ENCODE measurements at regions not wholly inside any gene's neighbourhood (a gene's known extent, or its start where the extent isn't known, plus 50 kb on each side); places are given as distances from the start of the nearest gene placed in this dataset.

- no peak for ATAC-seq
- TF ChIP-seq, protein P1, sequence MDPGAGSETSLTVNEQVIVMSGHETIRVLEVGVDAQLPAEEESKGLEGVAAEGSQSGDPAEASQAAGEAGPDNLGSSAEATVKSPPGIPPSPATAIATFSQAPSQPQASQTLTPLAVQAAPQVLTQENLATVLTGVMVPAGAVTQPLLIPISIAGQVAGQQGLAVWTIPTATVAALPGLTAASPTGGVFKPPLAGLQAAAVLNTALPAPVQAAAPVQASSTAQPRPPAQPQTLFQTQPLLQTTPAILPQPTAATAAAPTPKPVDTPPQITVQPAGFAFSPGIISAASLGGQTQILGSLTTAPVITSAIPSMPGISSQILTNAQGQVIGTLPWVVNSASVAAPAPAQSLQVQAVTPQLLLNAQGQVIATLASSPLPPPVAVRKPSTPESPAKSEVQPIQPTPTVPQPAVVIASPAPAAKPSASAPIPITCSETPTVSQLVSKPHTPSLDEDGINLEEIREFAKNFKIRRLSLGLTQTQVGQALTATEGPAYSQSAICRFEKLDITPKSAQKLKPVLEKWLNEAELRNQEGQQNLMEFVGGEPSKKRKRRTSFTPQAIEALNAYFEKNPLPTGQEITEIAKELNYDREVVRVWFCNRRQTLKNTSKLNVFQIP (CRISPR knock-in tag; IDR thresholded peaks at IDR 0.05; ENCODE audit: borderline replicate concordance, low read depth): no peak
- TF ChIP-seq ZFP30 (CRISPR knock-in tag; IDR thresholded peaks at IDR 0.05) (no peak), ZNF70 (CRISPR knock-in tag; IDR thresholded peaks at IDR 0.05) (no peak)
Measured at GRCh38 chr5:25707093-25707492, 1062.3 kb upstream of the CDH10 start.

DNA sequence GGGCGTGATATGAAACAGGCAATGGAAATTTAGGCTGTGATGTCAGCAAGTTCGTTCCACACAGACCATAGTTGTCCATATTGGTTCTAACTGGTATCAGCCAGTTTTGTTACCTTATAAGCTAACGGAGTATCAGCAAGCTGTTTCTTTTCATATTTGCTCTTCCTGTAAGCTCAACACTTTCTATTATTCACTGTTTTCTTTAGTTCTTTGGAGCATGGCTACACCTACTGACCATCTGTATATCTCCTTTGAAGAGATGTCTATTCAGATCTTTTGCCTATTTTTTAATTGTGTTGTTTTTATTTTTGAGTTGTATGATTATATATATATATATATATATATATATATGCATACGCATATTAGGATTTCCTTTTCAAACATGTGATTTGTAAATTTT, 1057.2 kb upstream of the CDH10 start:
- no peak for ATAC-seq
- TF ChIP-seq CREB5 (CRISPR knock-in tag; IDR thresholded peaks at IDR 0.05; ENCODE audit: low read depth) (no peak), ZC3H10 (CRISPR knock-in tag; IDR thresholded peaks at IDR 0.05) (no peak), ZNF70 (CRISPR knock-in tag; IDR thresholded peaks at IDR 0.05) (no peak), ZNF565 (CRISPR knock-in tag; conservative IDR thresholded peaks at IDR 0.05; ENCODE audit: low read depth) (no peak), TSHZ2 (CRISPR knock-in tag; IDR thresholded peaks at IDR 0.05) (no peak), BACH2 (CRISPR knock-in tag; IDR thresholded peaks at IDR 0.05; ENCODE audit: borderline replicate concordance) (no peak)
- TF ChIP-seq, protein P2, sequence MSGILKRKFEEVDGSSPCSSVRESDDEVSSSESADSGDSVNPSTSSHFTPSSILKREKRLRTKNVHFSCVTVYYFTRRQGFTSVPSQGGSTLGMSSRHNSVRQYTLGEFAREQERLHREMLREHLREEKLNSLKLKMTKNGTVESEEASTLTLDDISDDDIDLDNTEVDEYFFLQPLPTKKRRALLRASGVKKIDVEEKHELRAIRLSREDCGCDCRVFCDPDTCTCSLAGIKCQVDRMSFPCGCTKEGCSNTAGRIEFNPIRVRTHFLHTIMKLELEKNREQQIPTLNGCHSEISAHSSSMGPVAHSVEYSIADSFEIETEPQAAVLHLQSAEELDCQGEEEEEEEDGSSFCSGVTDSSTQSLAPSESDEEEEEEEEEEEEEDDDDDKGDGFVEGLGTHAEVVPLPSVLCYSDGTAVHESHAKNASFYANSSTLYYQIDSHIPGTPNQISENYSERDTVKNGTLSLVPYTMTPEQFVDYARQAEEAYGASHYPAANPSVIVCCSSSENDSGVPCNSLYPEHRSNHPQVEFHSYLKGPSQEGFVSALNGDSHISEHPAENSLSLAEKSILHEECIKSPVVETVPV (CRISPR knock-in tag; IDR thresholded peaks at IDR 0.05): no peak
- TF ChIP-seq, protein P3, sequence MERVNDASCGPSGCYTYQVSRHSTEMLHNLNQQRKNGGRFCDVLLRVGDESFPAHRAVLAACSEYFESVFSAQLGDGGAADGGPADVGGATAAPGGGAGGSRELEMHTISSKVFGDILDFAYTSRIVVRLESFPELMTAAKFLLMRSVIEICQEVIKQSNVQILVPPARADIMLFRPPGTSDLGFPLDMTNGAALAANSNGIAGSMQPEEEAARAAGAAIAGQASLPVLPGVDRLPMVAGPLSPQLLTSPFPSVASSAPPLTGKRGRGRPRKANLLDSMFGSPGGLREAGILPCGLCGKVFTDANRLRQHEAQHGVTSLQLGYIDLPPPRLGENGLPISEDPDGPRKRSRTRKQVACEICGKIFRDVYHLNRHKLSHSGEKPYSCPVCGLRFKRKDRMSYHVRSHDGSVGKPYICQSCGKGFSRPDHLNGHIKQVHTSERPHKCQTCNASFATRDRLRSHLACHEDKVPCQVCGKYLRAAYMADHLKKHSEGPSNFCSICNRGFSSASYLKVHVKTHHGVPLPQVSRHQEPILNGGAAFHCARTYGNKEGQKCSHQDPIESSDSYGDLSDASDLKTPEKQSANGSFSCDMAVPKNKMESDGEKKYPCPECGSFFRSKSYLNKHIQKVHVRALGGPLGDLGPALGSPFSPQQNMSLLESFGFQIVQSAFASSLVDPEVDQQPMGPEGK (CRISPR knock-in tag; IDR thresholded peaks at IDR 0.05; ENCODE audit: borderline replicate concordance): no peak

GRCh38 chr5:25694801-25695200, 1050.0 kb upstream of the CDH10 start:
- ATAC-seq: no peak
- no peak for TF ChIP-seq SNAI2 (CRISPR knock-in tag; IDR thresholded peaks at IDR 0.05)
- TF ChIP-seq TSHZ2 (CRISPR knock-in tag; IDR thresholded peaks at IDR 0.05): no peak
- no peak for TF ChIP-seq ZNF70 (CRISPR knock-in tag; IDR thresholded peaks at IDR 0.05)
- TF ChIP-seq BACH2 (CRISPR knock-in tag; IDR thresholded peaks at IDR 0.05; ENCODE audit: borderline replicate concordance): no peak
- no peak for TF ChIP-seq ZNF565 (CRISPR knock-in tag; conservative IDR thresholded peaks at IDR 0.05; ENCODE audit: low read depth)
- no peak for TF ChIP-seq GLIS3 (CRISPR knock-in tag; IDR thresholded peaks at IDR 0.05)
- no peak for TF ChIP-seq PPARA (CRISPR knock-in tag; IDR thresholded peaks at IDR 0.05; ENCODE audit: borderline replicate concordance)
- TF ChIP-seq TCF4 (CRISPR knock-in tag; IDR thresholded peaks at IDR 0.05; ENCODE audit: borderline replicate concordance): no peak
- no peak for TF ChIP-seq CREB5 (CRISPR knock-in tag; IDR thresholded peaks at IDR 0.05; ENCODE audit: low read depth)
- TF ChIP-seq CSDC2 (CRISPR knock-in tag; IDR thresholded peaks at IDR 0.05): no peak
- no peak for TF ChIP-seq TOX (CRISPR knock-in tag; IDR thresholded peaks at IDR 0.05; ENCODE audit: borderline replicate concordance)
- TF ChIP-seq, protein P2 (CRISPR knock-in tag; IDR thresholded peaks at IDR 0.05): no peak
- TF ChIP-seq ZFP3 (CRISPR knock-in tag; IDR thresholded peaks at IDR 0.05): no peak
- TF ChIP-seq, protein P3 (CRISPR knock-in tag; IDR thresholded peaks at IDR 0.05; ENCODE audit: borderline replicate concordance): no peak
- no peak for TF ChIP-seq ISL1 (CRISPR knock-in tag; IDR thresholded peaks at IDR 0.05)
- no peak for TF ChIP-seq ZC3H10 (CRISPR knock-in tag; IDR thresholded peaks at IDR 0.05)
- TF ChIP-seq ZNF8 (CRISPR knock-in tag; IDR thresholded peaks at IDR 0.05): no peak
- no peak for TF ChIP-seq RARB (CRISPR knock-in tag; IDR thresholded peaks at IDR 0.05)

Data from SK-N-SH treated with all-trans-retinoic acid at 6 μM for 48 hours (cell line).